ACHN (cell line): ENCODE measurements at regions not wholly inside any gene's neighbourhood (a gene's known extent, or its start where the extent isn't known, plus 50 kb on each side); places are given as distances from the start of the nearest gene placed in this dataset.
"Not testable (repeated sequence)": the region's sequence is repeated elsewhere in the genome, so short reads cannot be mapped to it uniquely, and the experiment has no call there.

Experiments
- DNase-seq: peaks from one replicate; pipeline ENCODE4 v3.0.0-alpha.2; 2015
- in situ Hi-C: cut with HindIII; loops from 2 replicates; pipeline ENCODE4 v1.10.0; 2017; ENCODE audit warnings: low sequenced_read_pairs, low pct_ligation_motif_present, low pct_unique_long_range_greater_than_20kb

DNA sequence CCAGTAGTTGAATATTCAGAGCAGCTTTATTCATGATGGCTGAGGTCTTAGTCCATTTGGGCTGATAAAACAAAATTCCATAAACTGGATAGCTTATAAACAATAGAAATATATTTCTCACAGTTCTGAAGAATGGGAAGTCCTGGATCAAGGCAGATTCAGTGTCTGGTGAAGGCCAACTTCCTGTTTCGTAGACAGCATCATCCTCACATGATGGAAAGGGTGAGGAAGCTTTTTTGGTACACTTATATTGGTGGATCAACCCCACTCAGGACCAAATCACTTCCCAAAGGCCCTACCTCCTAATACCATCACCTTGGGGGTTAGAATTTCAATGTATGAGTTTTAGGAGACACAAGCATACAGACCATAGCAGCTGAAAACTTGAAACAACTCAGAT, 224.2 kb downstream of the CYB561 start:
- in situ Hi-C loops = no loop called here
- DNase-seq = no peak

DNA sequence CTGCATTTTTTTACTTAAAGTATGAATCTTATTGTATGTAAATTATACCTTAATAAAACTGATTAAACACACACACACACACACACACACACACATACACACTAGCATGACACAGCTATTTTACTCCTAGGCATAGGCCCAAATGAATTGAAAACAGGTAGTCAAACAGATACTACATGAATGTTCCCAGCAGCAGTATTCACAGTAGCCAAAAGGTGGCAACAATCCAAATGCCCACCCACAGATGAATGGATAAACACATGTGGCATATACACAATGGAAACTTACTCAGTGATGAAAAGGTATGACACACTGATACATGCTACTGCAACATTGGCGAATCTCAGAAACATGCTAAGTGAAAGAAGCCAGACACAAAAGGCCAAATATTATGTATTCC, 223.5 kb downstream of the CYB561 start:
- no peak for DNase-seq
- in situ Hi-C loops = no loop called here

GRCh38 chr17:63223212-63223911, 222.7 kb downstream of the CYB561 start:
- in situ Hi-C loops = no loop called here
- no peak for DNase-seq

DNA sequence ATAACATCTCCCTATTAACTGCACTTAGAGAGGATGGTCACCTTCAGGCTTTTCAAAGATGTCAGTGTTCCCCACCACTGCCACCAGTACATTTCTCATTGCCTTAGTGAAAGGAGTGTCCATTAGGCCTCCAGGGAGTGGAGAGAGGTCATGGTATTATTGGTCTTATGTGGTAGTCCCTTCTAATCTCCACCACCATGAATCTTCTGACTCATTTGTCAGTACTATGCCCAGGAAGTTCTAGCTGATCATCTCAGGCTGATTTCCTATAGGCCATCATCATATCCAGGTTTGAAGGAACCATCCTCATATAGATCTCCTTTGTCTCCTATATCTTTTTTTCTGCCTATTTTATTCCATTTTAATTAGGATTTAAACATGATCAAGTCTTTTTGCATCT, 221.5 kb downstream of the CYB561 start:
- in situ Hi-C loops = no loop called here
- no peak for DNase-seq

GRCh38 chr17:63226720-63227119, 219.4 kb downstream of the CYB561 start:
- in situ Hi-C loops = not testable (repeated sequence)

DNA sequence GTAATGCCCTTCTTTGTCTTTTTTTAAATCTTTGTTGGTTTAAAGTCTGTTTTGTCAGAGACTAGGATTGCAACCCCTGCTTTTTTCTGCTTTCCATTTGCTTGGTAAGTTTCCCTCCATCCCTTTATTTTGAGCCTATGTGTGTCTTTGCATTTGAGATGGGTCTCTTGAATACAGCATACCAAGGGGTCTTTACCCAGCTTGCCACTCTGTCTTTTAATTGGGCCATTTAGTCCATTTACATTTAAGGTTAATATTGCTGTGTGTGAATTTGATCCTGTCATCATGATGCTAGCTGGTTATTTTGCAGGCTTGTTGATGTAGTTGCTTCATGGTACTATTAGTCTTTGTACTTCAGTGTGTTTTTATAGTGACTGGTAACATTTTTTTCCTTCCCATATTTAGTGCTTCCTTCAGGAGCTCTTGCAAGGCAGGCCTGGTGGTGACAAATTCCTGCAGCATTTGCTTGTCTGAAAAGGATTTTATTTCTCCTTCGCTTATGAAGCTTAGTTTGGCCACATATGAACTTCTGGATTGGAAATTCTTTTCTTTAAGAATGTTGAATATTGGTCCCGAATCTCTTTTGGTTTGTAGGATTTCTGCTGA, 215.0 kb downstream of the CYB561 start:
- DNase-seq, in situ Hi-C loops: not testable (repeated sequence)

More at GRCh38 chr17:63226720-63227119, 219.4 kb downstream of the CYB561 start:
- not testable (repeated sequence) for DNase-seq

GRCh38 chr17:63232565-63233310, 213.4 kb downstream of the CYB561 start:
- no peak for DNase-seq
- in situ Hi-C loops = no loop called here

GRCh38 chr17:63240106-63240505, 206.0 kb downstream of the CYB561 start:
- no peak for DNase-seq
- in situ Hi-C loops = no loop called here

GRCh38 chr17:63246344-63246743, 199.8 kb downstream of the CYB561 start:
- in situ Hi-C loops = no loop called here
- no peak for DNase-seq

GRCh38 chr17:63247706-63248105, 198.4 kb downstream of the CYB561 start:
- DNase-seq = no peak

GRCh38 chr17:63249256-63250004, 196.7 kb downstream of the CYB561 start:
- DNase-seq = no peak
- in situ Hi-C loops = no loop called here

More at GRCh38 chr17:63247706-63248105, 198.4 kb downstream of the CYB561 start:
- in situ Hi-C loops = no loop called here

GRCh38 chr17:63250830-63251229, 195.3 kb downstream of the CYB561 start:
- in situ Hi-C loops = no loop called here
- DNase-seq = no peak

- no peak for DNase-seq
- in situ Hi-C loops = no loop called here
Observed at GRCh38 chr17:63258785-63259184, 187.3 kb downstream of the CYB561 start.

GRCh38 chr17:63262751-63263476, 183.2 kb downstream of the CYB561 start:
- no peak for DNase-seq
- in situ Hi-C loops = no loop called here

- DNase-seq = no peak
- in situ Hi-C loops = no loop called here
Observed at GRCh38 chr17:63265526-63265925, 180.6 kb downstream of the CYB561 start.

DNA sequence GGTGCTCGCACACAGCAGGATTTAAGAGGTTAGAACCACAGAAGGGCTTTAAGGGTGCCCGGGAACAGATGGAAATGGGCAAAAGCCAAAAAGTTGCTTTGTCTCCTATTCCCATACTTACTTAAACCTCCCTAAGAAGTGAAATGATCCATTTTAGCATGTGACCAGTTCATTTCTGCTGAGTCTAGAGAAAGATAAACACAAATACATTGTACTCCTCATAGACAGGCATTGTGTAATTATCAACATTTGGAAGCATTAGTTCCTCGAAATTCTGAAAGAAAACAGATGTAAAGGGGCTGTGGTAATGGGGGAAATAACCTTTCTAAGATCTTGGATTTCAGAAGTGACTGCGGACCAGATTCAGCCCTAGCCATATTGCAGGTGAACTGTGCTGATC, 178.3 kb downstream of the CYB561 start:
- in situ Hi-C loops = no loop called here
- DNase-seq = no peak

DNA sequence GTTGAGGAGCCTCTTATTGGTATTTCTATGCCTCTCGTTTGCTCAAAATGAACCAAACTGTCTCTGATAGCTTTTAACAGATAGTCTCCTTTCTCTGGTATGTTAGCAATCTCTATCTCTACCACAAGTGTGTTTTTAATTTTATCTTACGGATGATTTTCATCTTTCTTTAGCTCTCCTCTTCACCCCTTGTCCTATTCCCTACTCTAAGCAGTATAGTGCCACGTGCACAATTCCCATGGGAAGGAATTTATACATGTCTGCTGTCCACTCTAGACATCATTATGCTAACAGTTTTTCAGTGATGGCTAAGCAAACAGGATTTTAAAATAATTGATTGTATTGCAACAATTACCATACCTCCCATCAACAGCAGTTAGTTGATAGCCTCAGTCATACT, 177.3 kb downstream of the CYB561 start:
- in situ Hi-C loops = no loop called here
- DNase-seq = no peak

DNA sequence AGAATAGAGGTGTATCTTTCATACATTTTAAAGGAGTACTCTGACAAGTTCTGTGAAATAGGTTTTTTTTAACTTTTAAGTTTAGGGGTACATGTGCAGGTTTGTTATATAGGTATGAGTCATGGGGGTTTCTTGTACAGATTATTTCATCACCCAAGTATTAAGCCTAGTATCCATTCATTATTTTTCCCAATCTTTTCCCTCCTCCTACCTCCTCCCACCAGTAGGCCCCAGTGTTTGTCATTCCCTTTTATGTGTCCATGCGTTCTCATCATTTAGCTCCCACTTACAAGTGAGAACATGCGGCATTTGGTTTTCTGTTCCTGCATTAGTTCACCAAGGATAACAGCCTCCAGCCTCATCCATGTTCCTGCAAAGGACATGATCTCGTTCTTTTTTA, 175.5 kb downstream of the CYB561 start:
- no peak for DNase-seq
- in situ Hi-C loops = no loop called here
